HG03521 (cell line): ENCODE measurements at regions not wholly inside any gene's neighbourhood (a gene's known extent, or its start where the extent isn't known, plus 50 kb on each side); places are given as distances from the start of the nearest gene placed in this dataset.

Source experiments
- ATAC-seq: cut with Tn5 transposase; IDR thresholded peaks from one replicate; pipeline ENCODE4 v1.9.1; 2021; ENCODE audit warnings: mild to moderate bottlenecking, moderate library complexity; ENCODE audit not compliant: unreplicated experiment

DNA sequence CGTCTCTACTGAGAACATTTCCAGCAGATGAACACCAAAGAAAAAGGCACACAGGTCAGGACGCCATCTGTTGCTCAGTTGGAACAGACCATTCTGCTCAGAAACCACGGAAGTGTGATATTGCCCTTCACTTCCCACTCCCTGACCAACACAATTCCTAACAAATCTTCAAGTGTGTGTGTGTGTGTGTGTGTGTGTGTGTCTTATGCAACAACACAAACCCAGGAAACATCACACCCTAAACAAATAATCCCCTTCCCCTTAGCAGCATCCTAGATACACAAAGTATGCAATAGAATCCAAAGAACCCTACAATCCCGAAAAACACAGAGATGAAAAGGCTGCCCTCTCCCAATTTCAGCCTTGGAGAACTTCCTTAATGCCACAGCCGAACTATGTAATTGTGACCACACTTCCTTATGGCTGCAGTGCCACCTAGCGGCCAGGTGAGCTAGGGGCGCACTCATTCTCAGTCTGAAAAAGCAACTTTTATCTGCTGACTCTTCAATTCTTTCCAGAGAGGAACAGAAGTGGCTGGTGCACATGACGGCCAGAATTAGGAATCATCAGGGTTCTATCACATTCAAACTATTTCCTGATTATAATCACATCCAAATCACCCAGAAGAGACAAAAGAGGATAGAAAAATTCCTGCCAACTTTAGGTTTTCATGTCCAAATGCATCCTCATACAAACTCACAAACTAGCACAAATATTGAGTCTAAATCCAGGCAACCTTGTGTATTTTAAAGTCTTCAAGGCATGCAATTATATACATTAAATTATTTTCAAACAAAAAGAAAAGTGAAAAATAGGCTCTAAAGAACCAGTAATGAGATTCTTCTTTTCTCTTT is 164.9 kb downstream of the DHX15 start:
- peak; percentile 89 for ATAC-seq

DNA sequence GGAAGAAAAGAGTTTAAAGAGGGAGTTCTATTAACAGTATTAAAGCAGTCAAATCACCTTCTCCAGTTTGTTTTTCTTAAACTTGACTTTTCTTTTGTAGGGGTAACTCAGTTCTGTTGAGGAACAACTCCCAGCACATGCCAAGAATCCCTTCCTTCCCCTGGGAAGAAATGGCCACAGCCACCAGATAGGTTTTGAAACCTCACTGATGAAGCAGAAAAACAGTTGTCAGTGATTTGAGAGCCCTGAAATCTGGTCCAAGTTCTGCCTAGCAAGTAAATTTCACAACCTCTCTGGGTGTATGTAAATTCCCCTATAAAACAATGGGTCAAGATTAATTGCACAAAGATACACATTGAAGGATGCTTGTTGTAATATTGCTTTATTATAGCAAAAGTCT is 167.1 kb downstream of the DHX15 start:
- no peak for ATAC-seq

DNA sequence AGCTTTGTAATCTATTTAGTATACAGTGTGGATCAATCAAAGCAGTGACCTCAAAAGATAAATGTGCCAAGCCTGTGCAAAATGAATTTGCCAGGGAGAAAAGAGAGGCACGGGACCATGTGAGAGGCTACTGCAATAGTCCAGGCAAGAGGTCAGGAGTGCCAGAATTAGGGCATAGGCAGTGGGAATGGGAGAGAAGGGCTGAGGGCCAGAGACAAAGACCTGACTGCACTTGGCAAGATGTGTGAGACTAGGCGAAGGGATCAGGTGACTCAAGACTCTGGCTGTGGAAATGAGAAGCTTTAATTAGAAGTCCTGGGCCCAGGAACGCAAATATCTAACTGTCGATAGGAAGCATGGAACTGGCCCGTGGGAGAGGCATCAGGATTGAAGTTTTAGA is 168.1 kb downstream of the DHX15 start:
- no peak for ATAC-seq

DNA sequence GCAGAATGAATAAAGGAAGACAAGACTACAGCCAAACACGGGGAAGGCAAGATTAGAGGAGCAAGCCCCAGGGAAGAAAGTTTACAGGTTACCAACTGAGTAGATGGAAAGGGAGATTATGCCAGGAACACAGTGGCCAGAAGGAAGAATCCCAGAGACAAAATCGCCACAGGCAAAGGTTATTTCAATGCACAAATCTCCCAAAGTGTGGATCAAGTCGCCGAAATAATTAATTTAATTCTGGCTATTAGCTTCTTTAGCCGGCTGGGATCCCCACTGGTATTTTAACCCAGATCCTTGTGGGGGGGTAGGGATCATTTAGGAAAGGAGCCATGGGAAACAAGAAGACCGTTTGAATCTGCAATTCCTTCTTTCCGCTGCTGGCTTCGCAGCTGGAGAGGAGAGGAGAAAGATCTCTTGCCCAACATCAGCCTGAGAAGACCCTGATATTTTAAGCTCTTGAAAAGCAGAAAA is 171.0 kb downstream of the DHX15 start:
- ATAC-seq: no peak

DNA sequence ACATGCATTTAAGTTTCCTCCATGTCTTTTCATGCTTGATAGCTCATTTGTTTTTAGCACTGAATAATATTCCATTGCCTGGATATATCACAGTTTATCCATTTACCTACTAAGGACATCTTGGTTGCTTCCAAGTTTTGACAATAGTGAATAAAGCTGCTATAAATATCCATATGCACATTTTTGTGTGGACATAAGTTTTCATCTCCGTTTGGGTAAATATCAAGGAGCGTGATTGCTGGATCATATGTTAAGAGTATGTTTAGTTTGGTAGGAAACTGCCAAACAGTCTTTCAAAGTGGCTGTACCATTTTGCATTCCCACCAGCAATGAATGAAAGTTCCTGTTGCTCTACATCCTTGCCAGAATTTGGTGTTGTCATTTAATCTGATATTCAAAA is 172.5 kb downstream of the DHX15 start:
- ATAC-seq: no peak

DNA sequence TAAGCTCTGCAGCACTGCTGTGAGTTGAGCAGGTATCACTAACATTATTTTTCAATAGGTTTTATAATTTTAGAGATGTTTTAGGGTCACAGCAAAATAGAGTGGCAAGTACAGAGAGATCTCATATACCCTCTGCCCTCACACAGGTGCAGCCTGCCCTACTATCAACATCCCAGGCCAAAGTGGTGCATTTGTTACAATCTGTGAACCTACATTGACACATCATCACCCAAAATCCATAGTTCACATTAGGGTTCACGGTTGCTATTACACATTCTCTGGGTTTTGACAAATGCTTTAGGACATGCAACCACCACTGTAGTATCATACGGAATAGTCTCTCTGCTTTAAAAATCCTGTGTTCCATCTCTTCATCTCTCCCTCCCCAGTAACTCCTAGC is 173.1 kb downstream of the DHX15 start:
- ATAC-seq: no peak

DNA sequence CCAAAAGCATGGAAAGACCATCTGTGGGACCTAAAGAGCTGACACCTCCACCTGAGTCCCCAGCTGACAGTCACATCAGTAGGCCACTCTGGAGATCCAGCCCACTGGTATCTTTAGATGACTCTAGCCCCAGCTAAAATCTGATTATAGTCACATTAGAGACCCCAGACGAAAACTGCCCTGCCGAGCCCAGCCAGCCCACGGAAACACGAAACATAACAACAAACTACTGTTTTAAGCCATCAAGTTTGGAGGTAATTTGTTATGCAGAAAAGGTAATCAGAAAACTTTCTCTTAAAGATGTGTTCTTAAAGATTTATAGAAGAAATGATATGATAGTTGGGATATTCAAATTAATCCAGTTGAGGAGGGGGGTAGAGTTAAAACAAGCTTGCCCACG is 175.7 kb downstream of the DHX15 start:
- no peak for ATAC-seq

DNA sequence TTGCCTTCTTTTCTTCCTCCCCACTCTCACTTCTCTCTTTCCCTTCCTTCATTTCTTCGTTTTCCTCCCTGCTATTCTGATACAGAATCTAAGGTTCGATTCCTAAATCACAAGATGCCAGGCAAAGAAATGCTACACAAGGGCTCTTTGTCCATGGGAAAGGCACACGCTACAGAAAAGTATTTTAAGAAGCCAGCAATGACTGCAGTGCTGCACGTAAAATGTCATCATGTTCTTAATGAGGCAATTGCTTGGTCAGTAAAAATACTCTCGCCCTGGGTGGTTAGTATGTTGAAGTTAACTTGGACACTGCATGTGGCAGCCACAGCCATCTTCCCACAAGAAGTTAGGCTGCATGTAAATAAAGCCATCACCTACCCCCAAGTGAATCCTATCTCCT is 178.4 kb downstream of the DHX15 start:
- ATAC-seq: no peak

DNA sequence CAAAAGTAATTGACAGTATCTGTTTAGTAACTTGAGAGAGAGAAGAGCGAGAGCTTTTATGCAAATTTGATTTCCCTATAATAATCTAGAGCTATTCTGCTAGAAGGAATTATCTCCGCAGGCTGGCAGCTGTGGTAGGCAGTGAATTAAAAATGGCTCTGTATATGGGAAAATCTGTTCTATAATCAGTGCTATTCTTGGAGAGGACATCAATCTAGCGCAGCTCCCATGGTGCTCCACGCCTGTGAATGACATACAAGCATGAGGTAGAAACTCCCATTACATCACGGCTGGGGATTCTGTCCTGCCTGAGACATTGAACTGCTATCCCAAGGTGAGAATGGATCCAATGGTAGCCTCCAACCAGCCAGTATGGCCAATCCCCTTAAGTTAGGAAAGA is 179.0 kb downstream of the DHX15 start:
- no peak for ATAC-seq

DNA sequence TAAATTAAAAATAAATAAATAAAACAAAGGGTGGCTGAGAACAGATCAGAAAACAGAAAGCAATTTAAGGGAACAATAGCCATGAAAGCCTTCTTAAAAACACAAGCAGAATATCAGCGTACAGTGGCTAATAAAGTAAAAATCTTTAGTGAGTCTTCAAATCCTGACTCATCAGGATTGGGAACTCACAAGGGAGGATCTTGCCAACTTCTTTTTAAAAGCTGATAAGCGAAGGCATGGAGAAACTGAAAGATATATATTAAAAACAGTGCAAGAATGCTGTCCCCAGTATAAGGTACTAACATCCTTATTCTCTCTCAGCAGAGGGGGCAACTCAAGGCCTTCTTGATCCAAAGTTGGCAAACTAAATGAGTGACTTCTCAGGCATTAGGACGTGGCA is 180.1 kb downstream of the DHX15 start:
- no peak for ATAC-seq

DNA sequence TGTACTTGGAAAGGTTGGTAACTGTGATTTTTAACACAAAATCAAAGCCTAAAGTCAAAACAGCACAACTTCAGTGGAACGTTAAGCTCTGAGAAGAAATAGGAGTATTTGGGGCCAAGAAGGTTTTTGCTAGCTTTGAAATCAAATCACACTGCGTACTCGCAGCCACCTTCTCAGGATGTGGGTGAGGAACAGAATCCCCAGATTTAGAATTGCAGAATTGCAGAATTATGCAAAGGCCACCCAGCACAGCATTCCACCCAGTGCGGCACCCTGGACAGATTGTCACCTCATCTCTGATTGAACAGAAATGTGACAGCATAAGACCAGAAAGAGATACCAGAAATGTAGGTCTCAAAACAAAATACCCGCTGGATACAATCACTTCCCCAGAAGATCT is 181.1 kb downstream of the DHX15 start:
- ATAC-seq: no peak

DNA sequence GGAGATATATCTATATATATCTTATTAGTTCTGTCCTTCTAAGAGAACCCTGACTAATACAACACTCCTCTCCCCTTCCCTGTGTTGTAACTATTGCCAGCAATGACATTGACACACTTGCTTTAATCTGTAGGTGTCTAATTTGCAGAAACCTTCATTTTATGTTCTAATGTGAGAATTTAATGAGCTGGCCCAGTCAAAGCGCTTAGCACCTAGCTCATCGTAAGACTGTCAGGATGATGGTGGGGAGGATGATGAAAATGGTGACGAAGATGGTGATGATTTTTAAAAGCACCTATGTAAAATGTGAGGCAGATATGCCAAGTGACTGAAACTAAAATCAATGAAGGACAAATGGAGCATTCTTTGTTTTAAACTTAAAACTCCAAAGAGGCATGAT is 183.8 kb downstream of the DHX15 start:
- no peak for ATAC-seq

DNA sequence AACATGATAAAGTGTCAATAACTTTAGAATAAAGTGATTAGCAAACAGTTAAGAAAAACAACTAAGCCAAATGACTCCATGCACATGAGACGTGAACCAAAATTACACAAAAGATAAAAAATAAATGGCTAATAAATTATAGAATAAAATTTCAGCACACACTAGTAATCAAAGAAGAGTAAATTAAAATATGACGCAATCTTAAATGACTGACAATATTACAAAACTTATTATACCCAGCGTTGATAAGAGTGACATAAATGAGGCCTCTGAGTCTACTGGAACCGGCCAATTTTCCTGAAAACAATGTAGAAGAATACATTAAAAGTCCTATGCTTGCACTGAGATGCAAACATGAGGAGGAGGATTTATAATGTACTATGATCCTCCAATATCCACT is 187.4 kb downstream of the DHX15 start:
- no peak for ATAC-seq

DNA sequence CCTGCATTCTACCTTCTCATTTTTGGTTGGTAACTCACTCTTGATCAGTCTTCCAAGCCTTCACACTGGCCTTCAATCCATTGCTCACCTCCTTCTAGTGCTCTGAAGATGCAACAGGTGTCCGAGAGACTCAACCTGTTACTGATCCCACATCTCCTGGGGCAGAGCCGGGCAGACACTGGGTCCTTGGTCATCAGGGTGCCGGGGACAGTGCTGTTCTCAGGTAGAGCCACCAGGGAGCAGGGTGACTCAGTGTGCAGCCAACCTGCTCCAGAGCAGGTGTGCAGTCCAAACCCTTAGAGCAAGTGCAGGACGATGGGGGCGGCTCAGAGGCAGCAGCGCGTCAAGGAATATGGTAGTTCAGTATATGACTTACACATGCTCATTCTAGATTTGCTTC is 188.4 kb downstream of the DHX15 start:
- no peak for ATAC-seq

DNA sequence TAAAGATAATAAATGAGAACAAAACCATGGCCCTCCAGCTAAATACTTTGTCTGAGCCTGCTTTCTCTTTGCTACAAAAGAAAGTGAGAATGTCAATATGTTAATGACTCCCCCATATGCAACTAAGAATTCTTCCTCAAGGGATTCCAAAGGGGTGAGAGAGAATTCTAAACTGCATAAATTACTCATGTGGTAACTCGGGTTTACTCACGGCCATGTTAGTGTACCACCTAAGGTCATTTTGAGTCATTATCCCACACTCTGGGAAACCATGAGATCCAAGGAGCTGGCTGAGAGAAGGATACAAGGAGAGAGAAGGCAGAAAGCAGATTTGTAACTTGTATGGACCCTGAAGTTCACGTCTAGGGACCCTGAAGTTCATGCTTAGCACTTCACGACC is 190.3 kb downstream of the DHX15 start:
- ATAC-seq: no peak

DNA sequence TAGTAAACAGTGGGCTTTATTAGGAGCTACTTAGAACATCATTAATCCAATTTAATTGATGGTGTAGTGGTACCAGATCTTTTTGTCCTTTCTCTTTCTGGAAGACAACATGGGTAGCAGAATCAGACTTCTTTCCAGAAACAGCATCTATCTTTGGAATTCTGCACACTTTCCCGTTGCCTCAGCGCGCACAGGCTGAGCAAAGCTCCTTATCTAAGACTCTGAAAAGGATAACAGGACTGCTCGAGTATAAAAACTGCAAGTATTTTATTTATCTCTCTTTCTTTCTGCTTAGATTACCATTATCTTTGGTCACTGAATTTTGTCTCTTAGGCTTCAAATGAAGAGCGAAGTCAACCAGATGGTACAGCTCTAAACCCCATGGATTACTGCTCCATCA is 191.7 kb downstream of the DHX15 start:
- ATAC-seq: no peak

DNA sequence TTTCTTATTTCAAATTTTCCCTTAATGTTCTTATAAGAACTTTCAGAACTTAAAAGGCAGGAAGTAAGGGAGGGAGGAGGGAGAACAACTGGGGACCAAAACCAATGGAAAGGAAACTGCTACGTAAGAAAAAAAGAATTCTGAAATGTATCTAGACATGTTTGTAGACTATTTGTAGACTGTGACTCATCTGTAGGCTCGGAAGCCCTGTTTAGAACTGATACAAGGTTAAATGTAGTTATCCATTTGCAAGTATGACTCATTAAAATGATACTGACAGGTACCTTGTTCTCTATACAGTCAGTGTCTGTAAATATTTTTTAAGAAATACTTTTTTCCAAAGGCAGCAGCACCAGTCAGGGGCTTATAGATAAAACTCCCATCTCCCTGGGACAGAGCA is 202.0 kb downstream of the DHX15 start:
- ATAC-seq: peak; percentile 82

DNA sequence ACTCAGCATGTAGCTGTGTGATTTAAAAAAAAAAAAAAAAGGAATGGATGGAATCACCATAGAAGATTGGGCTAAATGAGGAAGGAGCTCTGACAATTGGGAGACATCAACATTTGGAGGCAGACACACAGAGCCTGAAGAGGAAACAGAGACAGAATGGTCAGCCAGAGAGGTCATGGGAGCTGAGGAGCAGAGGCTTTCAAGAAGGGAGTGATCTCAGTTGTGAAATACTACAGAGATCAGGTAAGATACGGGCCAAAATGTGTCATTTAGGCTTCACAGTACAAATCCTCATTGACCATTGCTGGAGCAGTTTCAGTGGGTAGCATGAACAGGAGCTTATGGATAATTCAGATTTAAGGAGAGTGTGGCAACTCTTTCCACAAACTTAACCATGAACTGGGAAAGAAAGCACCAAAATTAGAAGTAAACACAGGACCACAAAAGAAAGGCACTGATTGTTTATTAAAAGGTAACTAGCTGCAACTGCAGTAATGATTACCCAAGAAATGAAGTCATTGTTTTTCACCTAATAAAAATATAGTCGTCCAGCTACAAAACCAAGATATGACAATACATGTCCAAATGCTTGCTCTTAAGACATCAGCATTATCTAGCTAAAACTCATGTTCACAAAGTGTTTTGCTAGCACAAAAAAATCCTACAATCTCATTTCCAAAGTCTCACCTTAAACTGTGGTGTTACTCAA is 203.2 kb downstream of the DHX15 start:
- no peak for ATAC-seq

DNA sequence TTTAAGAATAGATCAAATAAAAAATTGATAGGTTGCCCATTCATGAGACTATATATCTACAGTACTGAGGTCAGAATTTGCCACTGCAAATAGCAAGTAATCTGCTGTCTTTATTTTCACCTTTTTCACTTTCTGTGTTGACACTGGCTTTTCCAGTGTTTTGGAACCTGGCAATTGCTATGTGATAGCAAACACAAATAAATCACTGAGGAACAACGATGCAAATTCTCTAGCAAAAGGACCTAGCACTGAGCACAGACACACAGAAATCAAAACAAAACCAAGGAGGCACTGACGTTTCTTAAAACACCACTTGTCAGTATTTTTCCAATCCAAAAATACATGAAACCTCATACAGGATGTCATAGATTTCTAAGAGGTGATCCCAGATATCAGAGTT is 210.7 kb downstream of the DHX15 start:
- ATAC-seq: no peak

DNA sequence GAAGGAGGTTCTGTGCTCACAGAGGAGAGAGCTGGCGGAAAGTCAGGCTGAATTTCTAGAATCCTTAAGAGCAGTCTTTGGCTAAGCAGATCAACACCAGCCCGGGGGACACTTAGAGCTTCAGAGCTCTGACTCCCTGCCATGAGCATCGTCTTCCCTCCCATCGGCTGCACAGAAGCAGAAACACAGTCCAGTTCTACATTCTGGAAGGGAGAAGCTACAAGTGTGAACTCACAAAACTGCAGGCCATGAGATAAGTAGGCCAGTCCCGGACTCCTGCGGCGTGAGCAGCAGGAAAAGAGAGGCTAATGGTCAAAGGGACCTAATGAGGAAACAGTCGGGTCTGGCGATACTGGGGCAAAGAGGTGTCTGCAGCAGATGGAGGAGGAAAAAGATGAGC is 211.5 kb downstream of the DHX15 start:
- ATAC-seq: no peak

DNA sequence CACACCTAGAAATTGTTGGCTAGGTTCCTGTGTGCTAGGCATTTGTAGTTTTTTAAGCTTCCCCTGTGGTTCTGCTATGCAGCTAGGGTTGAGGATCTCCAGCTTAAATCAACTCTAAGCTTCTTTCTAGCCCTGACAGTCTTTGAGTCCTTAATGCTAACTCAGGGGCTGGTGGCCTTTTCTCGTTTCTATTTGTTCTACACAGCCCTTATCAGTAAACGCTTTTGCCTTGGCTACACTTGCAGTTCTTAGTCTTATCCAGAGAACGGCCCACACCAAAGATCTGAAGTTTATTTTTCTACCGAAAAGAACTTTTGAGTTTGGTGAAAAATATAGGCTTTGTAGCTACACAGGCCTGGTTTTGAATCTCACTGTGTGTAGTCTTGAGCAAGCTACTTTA is 212.0 kb downstream of the DHX15 start:
- ATAC-seq: no peak

DNA sequence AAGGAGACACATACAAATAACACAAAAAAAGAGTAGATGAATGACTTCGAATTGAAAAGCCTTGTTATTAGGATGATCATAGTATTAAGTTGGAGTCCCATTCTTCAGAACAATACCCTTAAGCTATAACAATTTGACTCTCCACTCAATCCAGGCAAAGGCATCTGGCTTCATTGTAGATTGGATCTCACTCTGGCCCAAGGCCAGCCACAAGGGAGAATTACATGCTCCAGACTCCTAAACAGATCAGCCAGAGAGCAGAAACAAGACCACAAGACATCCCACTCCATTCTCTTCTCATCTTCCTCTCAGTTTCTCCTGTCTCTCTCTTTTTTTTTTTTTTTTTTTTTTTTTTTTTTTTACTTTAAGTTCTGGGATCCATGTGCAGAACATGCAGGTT is 213.9 kb downstream of the DHX15 start:
- no peak for ATAC-seq
